Prostate gland (tissue), 1 donor: ENCODE measurements at regions not wholly inside any gene's neighbourhood (a gene's known extent, or its start where the extent isn't known, plus 50 kb on each side); places are given as distances from the start of the nearest gene placed in this dataset.

Experiments used
- POLR2A ChIP-seq: fragments of 450-650 bp; IDR thresholded peaks from one replicate; pipeline ENCODE4 v1.6.1; 2016; ENCODE audit warnings: antibody characterized with exemption, mild to moderate bottlenecking
- POLR2AphosphoS5 ChIP-seq: sonication (generic); formaldehyde crosslinking; IDR thresholded peaks from one replicate; pipeline ENCODE4 v1.6.1; 2017; ENCODE audit warnings: antibody characterized with exemption

- TF ChIP-seq POLR2AphosphoS5: no peak
- no peak for TF ChIP-seq POLR2A
Observed at GRCh38 chr4:96240041-96240440, 400.1 kb downstream of the PDHA2 start.
